Activated B cell treated with CpG ODN at 0.5 μM for 24 hours (primary cell): ENCODE measurements at regions not wholly inside any gene's neighbourhood (a gene's known extent, or its start where the extent isn't known, plus 50 kb on each side); places are given as distances from the start of the nearest gene placed in this dataset.

ENCODE experiments used
- ATAC-seq: fragments of 200-7000 bp; cut with Tn5 transposase; one replicate; pipeline ENCODE4 v1.10.0; 2021; ENCODE audit warnings: low read depth, mild to moderate bottlenecking, moderate library complexity
- CTCF ChIA-PET: fragments of 350-600 bp; sonication (Branson Sonifier 250); formaldehyde crosslinking; loops from one replicate; lab custom pipeline; 2021; ENCODE audit warnings: antibody characterized with exemption; lab: Charles Lee
- POLR2A ChIA-PET: fragments of 350-600 bp; sonication (Branson Sonifier 250); formaldehyde crosslinking; loops from one replicate; lab custom pipeline; 2021; ENCODE audit warnings: antibody characterized with exemption; lab: Charles Lee
- DNase-seq: peaks from one replicate; pipeline ENCODE4 v3.0.0; 2022
- H3K27ac Mint-ChIP-seq: one replicate; pipeline ENCODE4 v1.8.0; 2020; ENCODE audit warnings: mixed read lengths
- H3K27me3 Mint-ChIP-seq: one replicate; pipeline ENCODE4 v1.8.0; 2021; ENCODE audit warnings: mixed read lengths
- H3K36me3 Mint-ChIP-seq: one replicate; pipeline ENCODE4 v1.8.0; 2021; ENCODE audit warnings: low read depth, mixed read lengths
- H3K4me1 Mint-ChIP-seq: one replicate; pipeline ENCODE4 v1.8.0; 2021; ENCODE audit warnings: mixed read lengths
- H3K4me3 Mint-ChIP-seq: one replicate; pipeline ENCODE4 v1.8.0; 2020; ENCODE audit warnings: mild to moderate bottlenecking, mixed read lengths
- H3K9me3 Mint-ChIP-seq: one replicate; pipeline ENCODE4 v1.8.0; 2020; ENCODE audit warnings: mixed read lengths
- intact Hi-C: fragments of 100-400 bp; cut with micrococcal nuclease; formaldehyde crosslinking; loops from one replicate; pipeline ENCODE4 v1.15.1; 2024
- TF ChIP-seq, protein P1 (sequence below): fragments of 200-600 bp; IDR thresholded peaks from one replicate; pipeline ENCODE4 v1.8.0; 2022; ENCODE audit warnings: antibody characterized with exemption, mild to moderate bottlenecking

DNA sequence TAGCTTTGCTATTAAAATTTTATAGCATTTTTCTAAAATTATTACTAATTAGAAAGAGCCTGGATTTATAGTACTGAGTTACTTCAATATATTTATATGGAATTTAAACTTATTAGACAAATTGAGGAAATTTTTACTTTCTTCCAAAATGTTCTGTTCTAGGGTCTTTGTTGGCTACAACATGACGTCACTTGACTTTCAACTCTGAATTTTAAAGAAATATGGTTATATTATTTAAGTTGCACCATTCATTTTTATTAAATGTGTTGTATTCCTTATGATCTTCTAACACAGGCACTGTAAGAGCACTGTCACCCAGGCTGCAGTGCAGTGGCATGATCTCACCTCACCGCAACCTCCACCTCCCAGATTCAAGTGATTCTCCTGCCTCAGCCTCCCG, 119.4 kb upstream of the CYLC2 start:
- Mint-ChIP-seq H3K9me3 (peaks cover 5% of the 10 kb centered on the region), H3K4me1 (no peaks in the 10 kb centered on the region), H3K4me3 (no peak overlapping the region), H3K27ac (no peak overlapping the region), H3K36me3 (no peaks in the 10 kb centered on the region), H3K27me3 (no peaks in the 10 kb centered on the region)
- intact Hi-C loops: no loop called here
- DNase-seq: no peak
- TF ChIP-seq, protein P1, sequence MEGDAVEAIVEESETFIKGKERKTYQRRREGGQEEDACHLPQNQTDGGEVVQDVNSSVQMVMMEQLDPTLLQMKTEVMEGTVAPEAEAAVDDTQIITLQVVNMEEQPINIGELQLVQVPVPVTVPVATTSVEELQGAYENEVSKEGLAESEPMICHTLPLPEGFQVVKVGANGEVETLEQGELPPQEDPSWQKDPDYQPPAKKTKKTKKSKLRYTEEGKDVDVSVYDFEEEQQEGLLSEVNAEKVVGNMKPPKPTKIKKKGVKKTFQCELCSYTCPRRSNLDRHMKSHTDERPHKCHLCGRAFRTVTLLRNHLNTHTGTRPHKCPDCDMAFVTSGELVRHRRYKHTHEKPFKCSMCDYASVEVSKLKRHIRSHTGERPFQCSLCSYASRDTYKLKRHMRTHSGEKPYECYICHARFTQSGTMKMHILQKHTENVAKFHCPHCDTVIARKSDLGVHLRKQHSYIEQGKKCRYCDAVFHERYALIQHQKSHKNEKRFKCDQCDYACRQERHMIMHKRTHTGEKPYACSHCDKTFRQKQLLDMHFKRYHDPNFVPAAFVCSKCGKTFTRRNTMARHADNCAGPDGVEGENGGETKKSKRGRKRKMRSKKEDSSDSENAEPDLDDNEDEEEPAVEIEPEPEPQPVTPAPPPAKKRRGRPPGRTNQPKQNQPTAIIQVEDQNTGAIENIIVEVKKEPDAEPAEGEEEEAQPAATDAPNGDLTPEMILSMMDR: no peak
- ChIA-PET CTCF (no interaction called here), POLR2A (no interaction called here)
- no peak for ATAC-seq

DNA sequence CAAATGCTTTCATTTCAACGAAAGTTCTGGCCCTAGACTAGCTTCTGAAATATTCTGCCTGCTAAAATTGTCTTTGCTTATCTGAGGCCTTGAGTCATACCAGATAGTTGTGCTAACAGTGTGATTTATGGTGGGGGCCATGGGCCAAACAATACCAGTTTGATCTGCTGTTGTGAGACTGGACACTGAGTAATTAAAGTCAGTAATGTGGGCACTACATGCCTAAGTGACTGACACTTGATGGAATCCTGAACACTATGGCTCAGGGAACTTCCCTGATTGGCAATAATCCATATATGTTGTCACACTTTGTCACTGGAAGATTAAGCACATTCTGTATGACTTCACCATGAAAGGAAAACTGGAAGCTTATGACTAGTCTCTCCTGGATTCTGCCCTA, 127.6 kb upstream of the CYLC2 start:
- POLR2A ChIA-PET: no interaction called here
- TF ChIP-seq, protein P1: no peak
- DNase-seq: no peak
- H3K4me1 Mint-ChIP-seq: no peaks in the 10 kb centered on the region
- no peak overlapping the region for H3K27ac Mint-ChIP-seq
- H3K36me3 Mint-ChIP-seq: no peaks in the 10 kb centered on the region
- no peaks in the 10 kb centered on the region for H3K27me3 Mint-ChIP-seq
- no peak for ATAC-seq
- intact Hi-C loops: no loop called here
- CTCF ChIA-PET: no interaction called here
- H3K9me3 Mint-ChIP-seq: no peaks in the 10 kb centered on the region
- H3K4me3 Mint-ChIP-seq: no peak overlapping the region

DNA sequence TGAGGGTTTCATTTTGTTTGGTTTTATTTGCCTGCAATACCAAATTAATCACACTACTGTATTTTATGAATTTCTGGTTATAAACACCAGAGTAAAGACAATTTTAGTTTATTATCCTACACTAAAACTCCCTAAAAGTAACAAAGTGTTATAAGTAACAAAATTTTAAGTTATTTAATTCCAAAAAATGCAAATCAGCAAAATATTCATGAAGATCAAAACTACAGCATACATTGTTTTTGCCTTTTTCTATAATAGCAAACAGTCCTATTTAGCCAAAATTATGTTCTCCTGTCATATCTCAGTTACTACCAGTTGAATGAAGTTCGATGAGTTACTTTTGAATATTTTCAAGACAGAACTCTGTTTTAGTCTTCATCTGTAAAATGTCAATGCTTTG, 132.7 kb upstream of the CYLC2 start:
- Mint-ChIP-seq H3K36me3 (no peaks in the 10 kb centered on the region), H3K4me3 (no peak overlapping the region), H3K9me3 (no peaks in the 10 kb centered on the region), H3K27ac (no peak overlapping the region), H3K27me3 (no peaks in the 10 kb centered on the region), H3K4me1 (no peaks in the 10 kb centered on the region)
- intact Hi-C loops: no loop called here
- ATAC-seq (no peak), DNase-seq (no peak)
- CTCF ChIA-PET: no interaction called here
- TF ChIP-seq, protein P1: no peak
- POLR2A ChIA-PET: no interaction called here

DNA sequence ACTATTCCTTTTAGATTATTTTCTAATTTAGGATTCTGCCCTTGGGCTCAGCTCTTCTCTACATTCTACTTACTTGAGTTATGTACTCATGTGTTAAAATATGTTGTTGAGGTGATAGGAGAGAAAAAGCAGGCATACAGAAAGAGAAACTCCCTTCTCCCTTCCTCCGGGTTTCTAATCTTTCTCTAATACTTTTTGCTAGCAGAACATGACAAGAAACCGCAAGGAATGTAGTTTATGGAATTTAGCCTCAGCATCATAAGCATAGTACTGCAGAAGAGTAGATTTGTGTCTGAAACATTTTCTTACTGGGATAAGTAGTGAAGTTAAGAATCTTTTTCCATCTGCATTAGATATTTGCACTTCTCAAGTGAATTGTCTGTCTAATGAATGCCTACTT, 139.5 kb upstream of the CYLC2 start:
- H3K27me3 Mint-ChIP-seq: no peaks in the 10 kb centered on the region
- POLR2A ChIA-PET: no interaction called here
- no peak overlapping the region for H3K4me3 Mint-ChIP-seq
- TF ChIP-seq, protein P1: no peak
- no peaks in the 10 kb centered on the region for H3K4me1 Mint-ChIP-seq
- ATAC-seq (no peak), DNase-seq (no peak)
- CTCF ChIA-PET: no interaction called here
- no peaks in the 10 kb centered on the region for H3K36me3 Mint-ChIP-seq
- intact Hi-C loops: no loop called here
- no peak overlapping the region for H3K27ac Mint-ChIP-seq
- H3K9me3 Mint-ChIP-seq: no peaks in the 10 kb centered on the region

DNA sequence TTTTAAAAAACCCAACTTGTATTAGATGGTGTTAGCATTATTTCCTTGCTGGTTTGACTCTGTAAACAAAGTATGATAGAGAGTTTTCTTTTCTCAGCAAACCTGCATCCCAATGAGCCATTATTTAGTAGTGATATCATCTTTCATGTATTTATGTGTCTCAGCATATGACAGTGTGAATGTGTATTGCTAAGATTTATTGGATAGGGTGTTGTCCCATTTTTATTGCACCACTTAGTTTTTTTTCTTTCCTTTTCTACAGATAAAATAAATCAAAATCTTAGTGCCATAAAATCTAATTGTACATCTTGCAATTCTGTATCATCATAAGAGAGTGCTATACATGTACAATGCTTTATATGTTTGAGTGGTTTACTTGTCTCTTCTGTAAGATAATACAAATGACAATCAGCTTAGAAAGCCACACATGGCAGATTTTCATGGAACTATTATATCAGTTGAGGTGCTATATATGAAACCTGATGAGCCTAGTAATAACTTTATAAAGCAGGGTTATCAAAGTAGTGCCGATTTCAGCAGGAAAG, 149.2 kb upstream of the CYLC2 start:
- no peak for ATAC-seq
- intact Hi-C loops: no loop called here
- Mint-ChIP-seq H3K4me1 (no peaks in the 10 kb centered on the region), H3K27ac (no peak overlapping the region), H3K9me3 (peaks cover 12% of the 10 kb centered on the region), H3K36me3 (no peaks in the 10 kb centered on the region), H3K27me3 (no peaks in the 10 kb centered on the region), H3K4me3 (no peak overlapping the region)
- ChIA-PET CTCF (no interaction called here), POLR2A (no interaction called here)
- TF ChIP-seq, protein P1: no peak
- DNase-seq: no peak
